HepG2 (cell line): ENCODE measurements at regions not wholly inside any gene's neighbourhood (a gene's known extent, or its start where the extent isn't known, plus 50 kb on each side); places are given as distances from the start of the nearest gene placed in this dataset.

Experiments used
- MAF1 ChIP-seq: sonication (generic); formaldehyde crosslinking; IDR thresholded peaks from 2 replicates; pipeline ENCODE4 v1.5.0; 2020; ENCODE audit warnings: missing genetic modification reagents, borderline replicate concordance
- RFX5 ChIP-seq: IDR thresholded peaks from 2 replicates; pipeline ENCODE4 v1.6.1; 2011; ENCODE audit warnings: low read depth, low read length, improper control_type of control experiment
- XRCC5 ChIP-seq: fragments of 200-400 bp; formaldehyde crosslinking; optimal IDR thresholded peaks from 2 replicates; pipeline ENCODE3; 2017; ENCODE audit warnings: mild to moderate bottlenecking, low read length
- ZNF138 ChIP-seq: sonication (generic); formaldehyde crosslinking; IDR thresholded peaks from 2 replicates; pipeline ENCODE4 v1.5.0; 2020; ENCODE audit warnings: mild to moderate bottlenecking, low read depth, missing genetic modification reagents
- ZNF333 ChIP-seq: sonication (generic); formaldehyde crosslinking; IDR thresholded peaks from 2 replicates; pipeline ENCODE4 v1.4.0; 2020; ENCODE audit warnings: mild to moderate bottlenecking, missing genetic modification reagents, borderline replicate concordance
- ZNF576 ChIP-seq: sonication (generic); formaldehyde crosslinking; IDR thresholded peaks from 2 replicates; pipeline ENCODE4 v1.4.0; 2020; ENCODE audit warnings: mild to moderate bottlenecking, missing genetic modification reagents
- ZNF644 ChIP-seq: IDR thresholded peaks from 2 replicates; pipeline ENCODE4 v1.6.1; 2016; ENCODE audit warnings: low read depth
- ZSCAN30 ChIP-seq: sonication (generic); formaldehyde crosslinking; IDR thresholded peaks from 2 replicates; pipeline ENCODE4 v1.5.0; 2020; ENCODE audit warnings: mild to moderate bottlenecking, missing genetic modification reagents
- TF ChIP-seq, protein P1 (sequence below): sonication (generic); formaldehyde crosslinking; IDR thresholded peaks from 2 replicates; pipeline ENCODE4 v1.9.0; 2021; ENCODE audit warnings: mild to moderate bottlenecking, missing genetic modification reagents
- TF ChIP-seq, protein P2 (sequence below): sonication (generic); formaldehyde crosslinking; IDR thresholded peaks from 2 replicates; pipeline ENCODE4 v1.4.0; 2020; ENCODE audit warnings: missing genetic modification reagents

- TF ChIP-seq, protein P1, sequence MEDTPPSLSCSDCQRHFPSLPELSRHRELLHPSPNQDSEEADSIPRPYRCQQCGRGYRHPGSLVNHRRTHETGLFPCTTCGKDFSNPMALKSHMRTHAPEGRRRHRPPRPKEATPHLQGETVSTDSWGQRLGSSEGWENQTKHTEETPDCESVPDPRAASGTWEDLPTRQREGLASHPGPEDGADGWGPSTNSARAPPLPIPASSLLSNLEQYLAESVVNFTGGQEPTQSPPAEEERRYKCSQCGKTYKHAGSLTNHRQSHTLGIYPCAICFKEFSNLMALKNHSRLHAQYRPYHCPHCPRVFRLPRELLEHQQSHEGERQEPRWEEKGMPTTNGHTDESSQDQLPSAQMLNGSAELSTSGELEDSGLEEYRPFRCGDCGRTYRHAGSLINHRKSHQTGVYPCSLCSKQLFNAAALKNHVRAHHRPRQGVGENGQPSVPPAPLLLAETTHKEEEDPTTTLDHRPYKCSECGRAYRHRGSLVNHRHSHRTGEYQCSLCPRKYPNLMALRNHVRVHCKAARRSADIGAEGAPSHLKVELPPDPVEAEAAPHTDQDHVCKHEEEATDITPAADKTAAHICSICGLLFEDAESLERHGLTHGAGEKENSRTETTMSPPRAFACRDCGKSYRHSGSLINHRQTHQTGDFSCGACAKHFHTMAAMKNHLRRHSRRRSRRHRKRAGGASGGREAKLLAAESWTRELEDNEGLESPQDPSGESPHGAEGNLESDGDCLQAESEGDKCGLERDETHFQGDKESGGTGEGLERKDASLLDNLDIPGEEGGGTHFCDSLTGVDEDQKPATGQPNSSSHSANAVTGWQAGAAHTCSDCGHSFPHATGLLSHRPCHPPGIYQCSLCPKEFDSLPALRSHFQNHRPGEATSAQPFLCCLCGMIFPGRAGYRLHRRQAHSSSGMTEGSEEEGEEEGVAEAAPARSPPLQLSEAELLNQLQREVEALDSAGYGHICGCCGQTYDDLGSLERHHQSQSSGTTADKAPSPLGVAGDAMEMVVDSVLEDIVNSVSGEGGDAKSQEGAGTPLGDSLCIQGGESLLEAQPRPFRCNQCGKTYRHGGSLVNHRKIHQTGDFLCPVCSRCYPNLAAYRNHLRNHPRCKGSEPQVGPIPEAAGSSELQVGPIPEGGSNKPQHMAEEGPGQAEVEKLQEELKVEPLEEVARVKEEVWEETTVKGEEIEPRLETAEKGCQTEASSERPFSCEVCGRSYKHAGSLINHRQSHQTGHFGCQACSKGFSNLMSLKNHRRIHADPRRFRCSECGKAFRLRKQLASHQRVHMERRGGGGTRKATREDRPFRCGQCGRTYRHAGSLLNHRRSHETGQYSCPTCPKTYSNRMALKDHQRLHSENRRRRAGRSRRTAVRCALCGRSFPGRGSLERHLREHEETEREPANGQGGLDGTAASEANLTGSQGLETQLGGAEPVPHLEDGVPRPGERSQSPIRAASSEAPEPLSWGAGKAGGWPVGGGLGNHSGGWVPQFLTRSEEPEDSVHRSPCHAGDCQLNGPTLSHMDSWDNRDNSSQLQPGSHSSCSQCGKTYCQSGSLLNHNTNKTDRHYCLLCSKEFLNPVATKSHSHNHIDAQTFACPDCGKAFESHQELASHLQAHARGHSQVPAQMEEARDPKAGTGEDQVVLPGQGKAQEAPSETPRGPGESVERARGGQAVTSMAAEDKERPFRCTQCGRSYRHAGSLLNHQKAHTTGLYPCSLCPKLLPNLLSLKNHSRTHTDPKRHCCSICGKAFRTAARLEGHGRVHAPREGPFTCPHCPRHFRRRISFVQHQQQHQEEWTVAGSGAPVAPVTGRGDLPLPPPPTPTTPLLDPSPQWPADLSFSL = no peak
- TF ChIP-seq ZNF644 (CRISPR knock-in tag) (no peak), MAF1 (CRISPR knock-in tag) (no peak), XRCC5 (no peak), RFX5 (no peak), ZNF576 (CRISPR knock-in tag) (no peak), ZNF333 (CRISPR knock-in tag) (no peak), ZNF138 (CRISPR knock-in tag) (no peak), ZSCAN30 (CRISPR knock-in tag) (no peak)
- TF ChIP-seq, protein P2, sequence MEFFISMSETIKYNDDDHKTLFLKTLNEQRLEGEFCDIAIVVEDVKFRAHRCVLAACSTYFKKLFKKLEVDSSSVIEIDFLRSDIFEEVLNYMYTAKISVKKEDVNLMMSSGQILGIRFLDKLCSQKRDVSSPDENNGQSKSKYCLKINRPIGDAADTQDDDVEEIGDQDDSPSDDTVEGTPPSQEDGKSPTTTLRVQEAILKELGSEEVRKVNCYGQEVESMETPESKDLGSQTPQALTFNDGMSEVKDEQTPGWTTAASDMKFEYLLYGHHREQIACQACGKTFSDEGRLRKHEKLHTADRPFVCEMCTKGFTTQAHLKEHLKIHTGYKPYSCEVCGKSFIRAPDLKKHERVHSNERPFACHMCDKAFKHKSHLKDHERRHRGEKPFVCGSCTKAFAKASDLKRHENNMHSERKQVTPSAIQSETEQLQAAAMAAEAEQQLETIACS (CRISPR knock-in tag) = no peak
Measured at GRCh38 chr21:28144653-28145052, 848.0 kb downstream of the LTN1 start (continued).
